Kidney (tissue), 13 donors: ENCODE measurements at regions not wholly inside any gene's neighbourhood (a gene's known extent, or its start where the extent isn't known, plus 50 kb on each side); places are given as distances from the start of the nearest gene placed in this dataset.
"Not testable (repeated sequence)": the region's sequence is repeated elsewhere in the genome, so short reads cannot be mapped to it uniquely, and the experiment has no call there.

Experiments used
- DNase-seq, 5 donors: peaks; one replicate each; pipeline ENCODE4 v3.0.0-alpha.2; 2013 to 2020
- FAIRE-seq: peaks from 2 replicates; lab custom pipeline; 2012; peaks lifted over from hg19 to GRCh38; lab: Jason Lieb, UNC
- H3K27ac ChIP-seq, 2 donors: one replicate each; pipeline ENCODE4 v1.7.0; 2013; ENCODE audit warnings: low read depth in 2 of 2, low read length in 2 of 2, inconsistent platforms in 1 of 2
- H3K27me3 ChIP-seq: one replicate; pipeline ENCODE4 v1.7.1; 2013; ENCODE audit warnings: low read length, inconsistent platforms; ENCODE audit not compliant: control insufficient read depth, insufficient read depth
- H3K36me3 ChIP-seq, 3 donors: one replicate each; pipeline versions ENCODE4 v1.7.0 to v1.7.1; 2013; ENCODE audit warnings: low read length in 3 of 3, control low read depth in 1 of 3, inconsistent platforms in 1 of 3; ENCODE audit not compliant: insufficient read depth in 3 of 3, control insufficient read depth in 2 of 3
- H3K4me1 ChIP-seq, 3 donors: one replicate each; pipeline versions ENCODE4 v1.7.0 to v1.7.1; 2013; ENCODE audit warnings: low read length in 3 of 3, inconsistent platforms in 1 of 3, low read depth in 1 of 3; ENCODE audit not compliant: control insufficient read depth in 2 of 3, insufficient read depth in 2 of 3
- H3K4me3 ChIP-seq, 3 donors: one replicate each; pipeline versions ENCODE4 v1.7.0 to v1.8.1; 2013; ENCODE audit warnings: low read length in 3 of 3, control low read depth in 1 of 3, inconsistent platforms in 1 of 3
- H3K9ac ChIP-seq, 3 donors: one replicate each; pipeline versions ENCODE4 v1.7.0 to v1.7.1; 2013; ENCODE audit warnings: low read length in 3 of 3, control low read depth in 1 of 3, inconsistent platforms in 1 of 3
- H3K9me3 ChIP-seq, 3 donors: one replicate each; pipeline versions ENCODE4 v1.7.0 to v1.7.1; 2013; ENCODE audit warnings: low read length in 3 of 3, control low read depth in 1 of 3, inconsistent platforms in 1 of 3; ENCODE audit not compliant: control insufficient read depth in 2 of 3, insufficient read depth in 1 of 3
- intact Hi-C: fragments of 100-400 bp; cut with DNase I; formaldehyde crosslinking; loops from one replicate; pipeline ENCODE4 v1.11.1; 2022
- TF ChIP-seq, protein P1 (sequence below): IDR thresholded peaks from 3 replicates; pipeline ENCODE4 v1.5.1; 2012; ENCODE audit warnings: mild to moderate bottlenecking, moderate library complexity, borderline replicate concordance; ENCODE audit not compliant: insufficient read depth; ENCODE audit errors: extremely low read depth
- donor health status: control.
- donor health status: control.
- donor health status: control.
- donor health status: control.
- donor health status: control.
- donor health status: DM: yes; HTN: yes; CAD: no.
- donor health status: Normal renal cell carcinoma (clear cell type).

DNA sequence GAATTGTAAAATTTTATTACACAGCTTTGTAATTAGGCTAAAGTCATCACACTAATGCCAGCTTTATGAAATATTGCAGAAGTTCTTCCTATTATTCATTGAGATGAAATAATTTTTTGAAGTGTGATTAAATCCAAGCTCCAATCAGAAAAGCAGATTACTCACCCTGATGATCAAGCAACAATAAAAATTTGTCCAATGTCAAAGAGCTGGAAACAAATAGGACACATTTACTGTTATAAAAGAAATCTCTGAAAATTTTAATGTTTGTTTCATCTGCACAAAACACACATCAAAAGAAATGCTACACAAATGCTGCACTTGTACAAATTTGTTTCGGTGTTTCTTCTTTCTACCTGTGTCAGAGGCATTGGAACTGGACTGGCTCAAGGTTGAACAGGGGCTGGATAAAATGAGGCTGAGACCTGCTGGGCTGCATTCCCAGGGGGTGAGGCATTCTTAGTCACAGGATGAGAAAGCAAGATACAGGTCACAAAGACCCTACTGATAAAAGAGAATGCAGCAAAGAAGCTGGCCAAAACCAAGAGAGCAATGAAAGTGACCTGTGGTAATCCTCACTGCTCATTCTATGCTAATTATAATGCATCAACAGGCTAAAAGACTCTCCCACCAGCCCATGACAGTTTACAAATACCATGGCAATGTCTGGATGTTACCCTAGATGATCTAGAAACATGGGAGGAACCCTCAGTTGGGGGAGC lies 78.3 kb downstream of the GASK1B start:
- DNase-seq (no peak), FAIRE-seq (no peak)
- H3K4me3 ChIP-seq = no peak overlapping the region
- intact Hi-C loops = no loop called here
- no peaks in the 10 kb centered on the region for H3K27me3 ChIP-seq
- no peaks in the 10 kb centered on the region for H3K4me1 ChIP-seq
- TF ChIP-seq, protein P1, sequence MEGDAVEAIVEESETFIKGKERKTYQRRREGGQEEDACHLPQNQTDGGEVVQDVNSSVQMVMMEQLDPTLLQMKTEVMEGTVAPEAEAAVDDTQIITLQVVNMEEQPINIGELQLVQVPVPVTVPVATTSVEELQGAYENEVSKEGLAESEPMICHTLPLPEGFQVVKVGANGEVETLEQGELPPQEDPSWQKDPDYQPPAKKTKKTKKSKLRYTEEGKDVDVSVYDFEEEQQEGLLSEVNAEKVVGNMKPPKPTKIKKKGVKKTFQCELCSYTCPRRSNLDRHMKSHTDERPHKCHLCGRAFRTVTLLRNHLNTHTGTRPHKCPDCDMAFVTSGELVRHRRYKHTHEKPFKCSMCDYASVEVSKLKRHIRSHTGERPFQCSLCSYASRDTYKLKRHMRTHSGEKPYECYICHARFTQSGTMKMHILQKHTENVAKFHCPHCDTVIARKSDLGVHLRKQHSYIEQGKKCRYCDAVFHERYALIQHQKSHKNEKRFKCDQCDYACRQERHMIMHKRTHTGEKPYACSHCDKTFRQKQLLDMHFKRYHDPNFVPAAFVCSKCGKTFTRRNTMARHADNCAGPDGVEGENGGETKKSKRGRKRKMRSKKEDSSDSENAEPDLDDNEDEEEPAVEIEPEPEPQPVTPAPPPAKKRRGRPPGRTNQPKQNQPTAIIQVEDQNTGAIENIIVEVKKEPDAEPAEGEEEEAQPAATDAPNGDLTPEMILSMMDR = no peak
- no peak overlapping the region for H3K27ac ChIP-seq
- H3K36me3 ChIP-seq = no peaks in the 10 kb centered on the region
- no peaks in the 10 kb centered on the region for H3K9me3 ChIP-seq
- H3K9ac ChIP-seq = no peak overlapping the region

DNA sequence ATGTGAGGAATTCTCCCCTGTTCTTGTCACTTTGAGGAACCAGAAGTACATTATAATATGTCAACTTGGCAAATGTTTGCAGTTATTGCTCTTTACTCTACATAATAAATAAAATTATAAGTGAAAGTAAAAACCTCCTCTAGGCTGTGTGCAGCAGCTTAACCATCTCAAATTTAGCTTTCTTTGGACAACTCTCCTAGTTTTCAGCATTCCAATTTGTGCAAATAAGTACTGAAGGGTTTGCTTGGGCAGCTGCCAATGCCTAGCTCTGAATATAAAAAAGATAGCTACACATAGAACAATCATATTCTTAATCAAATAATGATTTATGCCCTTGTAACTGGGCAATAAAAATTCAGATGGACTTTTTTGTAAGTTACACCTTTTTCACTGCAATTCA lies 82.5 kb downstream of the GASK1B start:
- no peaks in the 10 kb centered on the region for H3K4me1 ChIP-seq
- H3K27ac ChIP-seq = no peak overlapping the region
- H3K4me3 ChIP-seq = no peak overlapping the region
- DNase-seq (peak in 3 of 5 donors; percentile 18 to 83 (median 49)), FAIRE-seq (no peak)
- intact Hi-C loops = no loop called here
- no peak overlapping the region for H3K9ac ChIP-seq
- no peaks in the 10 kb centered on the region for H3K27me3 ChIP-seq
- H3K36me3 ChIP-seq = no peaks in the 10 kb centered on the region
- no peaks in the 10 kb centered on the region for H3K9me3 ChIP-seq
- TF ChIP-seq, protein P1 = no peak

DNA sequence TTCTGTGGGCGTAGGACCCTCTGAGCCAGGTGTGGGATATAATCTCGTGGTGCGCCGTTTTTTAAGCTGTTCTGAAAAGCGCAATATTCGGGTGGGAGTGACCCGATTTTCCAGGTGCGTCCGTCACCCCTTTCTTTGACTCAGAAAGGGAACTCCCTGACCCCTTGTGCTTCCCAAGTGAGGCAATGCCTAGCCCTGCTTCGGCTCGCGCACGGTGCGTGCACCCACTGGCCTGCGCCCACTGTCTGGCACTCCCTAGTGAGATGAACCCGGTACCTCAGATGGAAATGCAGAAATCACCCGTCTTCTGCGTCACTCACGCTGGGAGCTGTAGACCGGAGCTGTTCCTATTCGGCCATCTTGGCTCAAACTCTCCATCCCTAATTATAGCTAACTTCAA lies 82.9 kb downstream of the GASK1B start:
- H3K27ac ChIP-seq, FAIRE-seq, H3K27me3 ChIP-seq, H3K4me1 ChIP-seq, H3K4me3 ChIP-seq, H3K9ac ChIP-seq, H3K9me3 ChIP-seq, DNase-seq, intact Hi-C loops, H3K36me3 ChIP-seq: not testable (repeated sequence)

DNA sequence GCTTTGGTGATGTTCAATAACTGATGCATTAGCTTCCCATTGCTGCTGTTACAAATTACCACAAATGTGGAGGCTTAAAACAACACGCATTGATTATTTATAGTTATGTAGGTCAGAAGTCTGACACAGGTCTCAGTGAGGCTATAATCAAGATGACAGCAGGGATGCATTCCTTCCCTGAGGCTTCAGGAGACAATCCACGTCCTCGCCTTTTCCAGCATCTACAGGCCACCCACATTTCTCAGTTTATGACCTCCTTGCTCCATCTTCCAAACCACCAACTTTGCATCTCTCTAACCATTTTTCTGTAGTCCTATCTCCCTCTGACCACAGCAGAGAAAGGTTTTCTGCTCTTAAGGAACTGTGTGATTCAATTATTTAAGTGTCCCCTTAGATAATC lies 92.5 kb downstream of the GASK1B start:
- Histone ChIP-seq H3K9ac (no peak overlapping the region), H3K27me3 (no peaks in the 10 kb centered on the region), H3K4me3 (no peak overlapping the region), H3K4me1 (no peaks in the 10 kb centered on the region), H3K27ac (no peak overlapping the region), H3K36me3 (no peaks in the 10 kb centered on the region), H3K9me3 (no peaks in the 10 kb centered on the region)
- no peak for DNase-seq
- no peak for FAIRE-seq
- intact Hi-C loops = no loop called here
- TF ChIP-seq, protein P1 = no peak
